DMS114 treated with DMSO at 0.1 percent for 48 hours (cell line): ENCODE measurements at regions not wholly inside any gene's neighbourhood (a gene's known extent, or its start where the extent isn't known, plus 50 kb on each side); places are given as distances from the start of the nearest gene placed in this dataset.

Experiments used
- DNase-seq: peaks from one replicate; lab custom pipeline; 2025; ENCODE audit not compliant: unreplicated experiment; lab: John Stamatoyannopoulos, UW

DNA sequence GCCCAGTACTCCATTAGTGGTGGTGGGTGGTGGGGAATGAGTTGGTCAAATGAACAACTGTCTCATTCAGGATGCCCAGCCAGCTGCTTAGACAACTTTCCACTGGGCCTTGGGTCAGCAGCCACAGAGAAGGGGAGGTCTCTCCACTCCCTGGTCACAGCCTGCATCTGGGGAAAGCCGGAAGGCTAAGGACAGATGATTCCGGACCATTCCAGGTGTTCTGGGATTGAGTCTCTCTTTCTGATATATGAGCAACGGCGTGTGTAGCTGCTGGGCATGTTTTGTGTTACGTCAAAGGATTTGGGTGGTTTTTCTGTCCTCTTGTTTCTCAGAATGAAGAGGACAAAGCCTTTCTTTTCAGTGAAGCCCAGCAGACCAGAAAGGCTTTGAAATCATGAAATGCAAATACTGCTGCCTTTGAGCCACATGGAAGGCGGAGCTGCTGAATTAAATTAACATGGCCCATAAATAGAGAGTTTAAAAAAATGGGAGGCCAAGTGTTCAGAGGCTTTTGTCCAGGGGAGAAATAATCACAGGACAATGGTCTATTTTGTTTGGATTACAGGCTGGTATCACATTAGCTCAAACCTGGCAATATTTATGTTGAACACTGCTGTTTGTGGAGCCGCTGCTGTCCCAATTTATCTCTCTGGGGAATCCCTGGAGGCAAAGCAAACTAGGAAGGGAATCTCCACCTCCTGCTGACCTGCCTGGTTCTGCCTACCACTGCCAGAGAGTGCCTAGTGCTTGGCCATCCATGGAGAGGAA is 234.4 kb upstream of the E2F8 start:
- DNase-seq, result no peak

GRCh38 chr11:19474211-19474610 is 233.5 kb upstream of the E2F8 start:
- DNase-seq, result no peak

DNA sequence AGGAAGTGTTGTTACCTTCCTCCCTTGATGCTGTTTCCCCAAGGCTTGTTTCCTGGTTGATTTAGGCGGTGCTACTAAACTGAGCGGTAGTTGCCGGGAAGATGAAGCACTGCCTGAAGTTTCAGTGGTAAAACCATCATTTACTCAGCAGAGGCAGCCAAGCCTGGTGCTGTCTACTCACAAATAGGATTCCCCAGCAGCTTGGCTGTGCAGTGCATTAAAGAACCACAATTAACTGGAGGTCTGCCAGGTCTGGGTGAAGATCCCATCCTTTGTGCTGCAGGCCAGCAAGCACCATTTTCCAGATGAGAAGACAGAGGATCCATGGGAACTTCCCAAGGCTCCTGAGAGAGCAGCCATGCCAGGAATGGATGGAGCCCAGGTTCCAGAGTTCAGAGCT is 231.9 kb upstream of the E2F8 start:
- DNase-seq, result no peak

- DNase-seq, result no peak
These were observed 227.2 kb upstream of the E2F8 start for GRCh38 chr11:19467904-19468303.

- no peak for DNase-seq
These were observed 225.6 kb upstream of the E2F8 start for GRCh38 chr11:19466314-19466713.

DNA sequence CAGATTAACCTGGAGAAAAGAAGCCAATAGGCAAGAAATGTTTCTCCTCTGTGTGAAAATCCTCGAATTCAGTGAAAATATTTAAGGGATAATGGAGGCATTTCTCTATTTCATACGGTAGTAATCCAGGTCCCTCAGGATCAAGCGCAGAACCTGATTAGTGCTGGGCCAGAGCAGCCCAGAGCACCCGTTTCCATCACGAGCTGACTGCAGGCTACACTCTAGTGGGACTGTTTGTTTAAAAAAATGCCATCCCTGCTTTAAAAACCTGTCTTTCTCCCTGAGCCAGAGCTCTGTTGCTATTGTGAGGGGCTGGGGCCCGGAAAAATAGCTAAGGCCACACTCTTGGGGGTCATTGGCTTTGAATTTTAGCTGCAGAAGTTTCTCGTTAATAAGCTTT is 223.2 kb upstream of the E2F8 start:
- DNase-seq, result no peak

DNA sequence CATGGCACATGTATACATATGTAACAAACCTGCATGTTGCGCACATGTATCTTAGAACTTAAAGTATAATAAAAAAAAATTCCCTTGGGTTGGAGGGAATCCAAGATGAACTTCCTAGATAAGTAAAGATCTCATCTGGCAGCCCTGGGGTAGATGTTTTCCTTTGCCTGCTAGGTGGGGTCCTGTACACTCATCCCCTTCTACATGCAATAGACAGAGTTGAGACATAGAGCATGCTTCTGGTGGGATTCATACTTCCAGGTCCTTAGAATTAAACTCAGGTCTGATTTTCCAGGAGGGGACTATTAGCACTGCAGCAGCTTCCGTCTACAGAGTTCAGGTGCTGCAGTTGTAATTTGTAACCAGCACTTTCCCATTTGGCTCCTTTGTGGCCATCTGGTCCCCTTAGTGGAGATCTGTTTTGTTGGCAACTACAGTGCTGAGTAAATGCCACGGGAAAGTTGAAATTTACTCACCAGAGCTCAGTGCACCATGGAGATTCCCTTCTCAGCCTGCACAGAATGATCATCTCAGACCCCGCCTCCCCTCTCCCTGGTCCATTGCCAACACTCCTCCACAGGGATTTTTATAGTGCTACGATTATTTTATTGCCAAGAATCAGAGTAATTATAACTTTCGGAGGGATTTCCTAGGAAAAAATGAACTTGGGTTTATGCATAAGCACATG is 220.1 kb upstream of the E2F8 start:
- no peak for DNase-seq

- no peak for DNase-seq
These were observed 218.5 kb upstream of the E2F8 start for GRCh38 chr11:19459240-19459639.

DNA sequence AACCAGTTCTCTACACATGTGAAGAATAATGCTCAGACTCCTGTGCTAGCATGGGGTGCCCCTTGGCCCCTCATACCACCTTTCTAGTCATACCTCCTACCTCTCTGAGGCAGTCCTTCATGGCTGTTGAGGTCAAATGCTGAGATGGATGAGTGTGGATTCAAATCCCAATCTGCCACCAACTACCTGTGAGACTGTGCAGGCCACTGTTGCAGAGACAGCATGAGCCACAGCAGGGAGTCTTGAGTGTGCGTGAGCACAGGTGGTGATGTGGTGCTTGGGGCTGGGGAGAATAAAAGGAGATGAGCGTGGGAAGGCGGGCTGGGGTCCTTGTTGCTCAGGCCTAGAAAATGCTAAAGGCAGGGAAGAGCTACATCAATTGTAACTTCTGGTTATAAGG is 218.0 kb upstream of the E2F8 start:
- DNase-seq, result no peak

DNA sequence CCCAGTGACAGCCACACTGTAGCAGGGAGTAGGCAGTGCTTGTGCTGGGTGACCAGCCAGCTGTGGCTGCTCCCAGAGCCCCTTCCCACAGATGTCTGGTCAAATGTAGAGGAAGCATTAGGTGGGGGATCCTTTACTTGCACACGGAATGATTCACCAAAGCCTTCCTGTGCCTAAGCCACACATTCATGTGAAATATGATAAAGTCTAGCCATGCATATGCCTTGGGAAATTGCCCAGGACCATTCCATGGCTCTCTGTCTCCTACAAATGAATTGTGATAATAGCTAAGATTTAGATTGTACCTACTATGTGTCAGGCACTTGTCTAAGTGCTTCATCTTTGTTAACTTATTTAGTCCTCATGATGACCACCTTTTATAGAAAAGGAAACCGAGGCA is 217.5 kb upstream of the E2F8 start:
- DNase-seq, result no peak

- no peak for DNase-seq
These were observed 215.0 kb upstream of the E2F8 start for GRCh38 chr11:19455731-19456130.

GRCh38 chr11:19453651-19454257 is 213.0 kb upstream of the E2F8 start:
- no peak for DNase-seq

GRCh38 chr11:19451609-19452008 is 210.9 kb upstream of the E2F8 start:
- DNase-seq, result no peak

DNA sequence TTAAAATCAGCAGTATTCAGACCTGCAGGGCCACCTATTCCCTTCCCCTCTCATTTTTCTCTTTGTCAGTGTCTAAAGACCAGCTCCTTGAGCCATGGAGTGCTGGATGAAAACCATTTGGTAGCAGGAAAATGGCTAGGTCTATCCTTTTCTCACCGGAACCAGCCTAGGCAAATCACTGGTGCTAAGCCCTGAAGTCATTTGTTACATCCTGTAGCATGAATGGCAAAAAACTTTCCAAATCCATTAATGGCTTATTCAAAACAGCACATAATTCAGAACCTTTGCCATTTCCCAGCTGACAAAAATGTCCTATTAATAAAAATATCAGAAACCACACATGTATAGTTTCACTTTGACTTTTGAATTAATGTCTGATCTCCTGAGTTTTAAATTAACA is 209.5 kb upstream of the E2F8 start:
- no peak for DNase-seq

GRCh38 chr11:19448651-19449050 is 207.9 kb upstream of the E2F8 start:
- DNase-seq, result no peak

DNA sequence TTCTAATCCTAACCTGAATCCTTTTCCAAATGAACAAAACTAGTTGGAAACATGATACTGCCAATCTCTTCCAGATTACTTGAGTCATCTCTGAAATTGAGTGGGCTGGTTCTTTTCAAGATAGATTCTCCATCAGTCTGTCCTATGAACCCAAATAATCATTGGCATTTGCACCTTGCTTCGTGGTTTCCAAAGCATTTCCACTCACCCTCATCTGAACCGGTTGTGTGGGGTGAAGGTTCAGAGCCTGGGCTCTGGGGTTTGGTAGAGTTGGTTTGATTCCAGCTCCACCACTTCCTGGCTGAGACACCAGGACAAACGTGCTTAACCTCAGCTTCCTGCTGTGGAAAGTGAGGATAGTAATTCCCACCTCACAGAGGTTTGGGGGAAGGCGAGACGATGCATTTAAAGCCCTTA is 206.4 kb upstream of the E2F8 start:
- DNase-seq, result no peak

DNA sequence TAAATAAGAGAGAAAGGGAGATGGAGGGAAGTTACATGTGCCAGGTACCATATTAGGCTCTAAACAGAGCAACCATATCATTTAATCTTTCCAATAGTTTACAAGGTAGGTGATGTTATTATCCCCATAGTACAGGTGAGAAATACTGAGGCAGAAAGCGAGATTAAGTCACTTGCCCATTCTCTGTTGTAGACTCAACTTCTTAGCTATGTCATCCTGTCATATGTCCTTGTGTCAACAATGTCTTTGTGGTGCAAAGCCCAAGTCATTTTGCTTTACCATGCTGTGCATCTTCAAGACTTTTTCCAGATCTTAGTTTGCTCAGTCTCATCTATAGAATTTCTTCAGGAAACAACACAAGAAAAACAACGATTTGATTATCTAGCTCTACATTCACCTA is 205.0 kb upstream of the E2F8 start:
- DNase-seq, result no peak

GRCh38 chr11:19444231-19444630 is 203.5 kb upstream of the E2F8 start:
- DNase-seq, result no peak

- DNase-seq, result no peak
These were observed 201.8 kb upstream of the E2F8 start for GRCh38 chr11:19442554-19442910.

- no peak for DNase-seq
These were observed 201.2 kb upstream of the E2F8 start for GRCh38 chr11:19441752-19442553.

DNA sequence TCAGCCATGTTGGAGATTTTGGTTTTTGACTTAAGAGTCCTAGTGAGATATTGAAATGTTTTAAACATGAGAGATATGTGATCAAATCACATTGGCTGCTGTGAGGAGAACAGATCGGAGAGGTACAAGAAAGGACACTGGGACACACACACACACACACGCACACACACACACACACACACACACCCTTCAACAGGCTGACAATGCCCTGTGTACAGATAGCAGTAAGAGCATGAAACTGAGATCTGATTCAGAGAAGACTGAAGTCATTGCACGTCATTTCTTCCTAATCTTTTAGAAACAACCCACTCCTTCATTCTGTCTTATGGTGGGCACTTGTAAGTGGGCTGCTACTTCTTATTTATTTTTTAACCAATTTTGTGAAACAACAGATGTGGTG is 200.5 kb upstream of the E2F8 start:
- DNase-seq, result no peak

GRCh38 chr11:19437760-19438159 is 197.0 kb upstream of the E2F8 start:
- no peak for DNase-seq
